Testis (tissue), 2 donors: ENCODE measurements at regions not wholly inside any gene's neighbourhood (a gene's known extent, or its start where the extent isn't known, plus 50 kb on each side); places are given as distances from the start of the nearest gene placed in this dataset.

ENCODE experiments used
- CTCF ChIP-seq, 3 experiments: fragments of 450-650 bp in 2 of 3; fragments of 200-600 bp in 1 of 3; sonication (generic) in 1 of 3; IDR thresholded peaks; one replicate each; pipeline ENCODE4 v1.5.1; 2016 to 2019; ENCODE audit warnings: antibody characterized with exemption in 3 of 3, mild to moderate bottlenecking in 2 of 3, moderate library complexity in 1 of 3
- POLR2A ChIP-seq: fragments of 450-650 bp; IDR thresholded peaks from one replicate; pipeline ENCODE4 v1.6.1; 2017; ENCODE audit warnings: antibody characterized with exemption, mild to moderate bottlenecking, moderate library complexity

- TF ChIP-seq POLR2A (no peak), CTCF (IDR thresholded peaks at IDR 0.05) (no peak)
Measured at GRCh38 chr7:114082642-114083165, 163.9 kb upstream of the PPP1R3A start.
